Eye (tissue), 1 donor: ENCODE measurements at regions not wholly inside any gene's neighbourhood (a gene's known extent, or its start where the extent isn't known, plus 50 kb on each side); places are given as distances from the start of the nearest gene placed in this dataset.

Experiments used
- DNase-seq: peaks from one replicate; pipeline ENCODE4 v3.0.0-alpha.2; 2015

DNA sequence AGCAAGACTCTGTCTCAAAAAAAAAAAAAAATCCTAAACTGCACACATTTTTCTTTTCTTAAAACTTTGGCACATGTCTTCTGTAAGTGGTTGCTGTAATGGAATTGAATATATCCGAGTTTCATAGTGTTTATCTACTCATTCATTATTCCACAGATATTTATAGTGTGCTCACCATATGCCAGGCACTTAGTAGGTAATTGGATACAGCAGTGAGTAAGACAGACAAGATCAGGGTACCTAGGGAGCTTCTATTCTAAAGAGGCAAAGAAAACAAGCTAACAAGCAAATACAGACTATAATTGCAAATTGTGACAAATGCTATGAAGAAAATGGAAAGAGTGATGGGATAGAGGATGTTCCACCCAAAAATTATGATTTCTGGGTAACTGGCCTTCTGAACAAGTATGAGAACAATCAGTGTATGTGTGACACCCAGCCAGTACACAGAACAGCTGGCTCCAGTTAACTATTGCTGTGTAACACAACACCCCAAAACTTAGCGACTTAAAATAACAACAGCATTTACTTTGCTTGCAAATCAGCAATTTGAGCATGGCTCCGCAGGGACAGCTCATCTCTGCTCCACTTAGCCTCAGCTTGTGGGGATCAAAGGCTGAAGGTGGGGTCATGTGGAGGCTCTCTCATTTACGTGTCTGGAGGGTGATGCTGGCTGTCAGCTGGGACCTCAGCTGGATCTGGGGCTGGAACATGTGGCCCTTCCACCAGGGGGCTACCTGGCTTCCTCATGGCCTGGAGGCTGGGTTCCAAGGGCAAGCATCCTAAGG, 224.9 kb downstream of the INSIG2 start:
- DNase-seq = no peak

DNA sequence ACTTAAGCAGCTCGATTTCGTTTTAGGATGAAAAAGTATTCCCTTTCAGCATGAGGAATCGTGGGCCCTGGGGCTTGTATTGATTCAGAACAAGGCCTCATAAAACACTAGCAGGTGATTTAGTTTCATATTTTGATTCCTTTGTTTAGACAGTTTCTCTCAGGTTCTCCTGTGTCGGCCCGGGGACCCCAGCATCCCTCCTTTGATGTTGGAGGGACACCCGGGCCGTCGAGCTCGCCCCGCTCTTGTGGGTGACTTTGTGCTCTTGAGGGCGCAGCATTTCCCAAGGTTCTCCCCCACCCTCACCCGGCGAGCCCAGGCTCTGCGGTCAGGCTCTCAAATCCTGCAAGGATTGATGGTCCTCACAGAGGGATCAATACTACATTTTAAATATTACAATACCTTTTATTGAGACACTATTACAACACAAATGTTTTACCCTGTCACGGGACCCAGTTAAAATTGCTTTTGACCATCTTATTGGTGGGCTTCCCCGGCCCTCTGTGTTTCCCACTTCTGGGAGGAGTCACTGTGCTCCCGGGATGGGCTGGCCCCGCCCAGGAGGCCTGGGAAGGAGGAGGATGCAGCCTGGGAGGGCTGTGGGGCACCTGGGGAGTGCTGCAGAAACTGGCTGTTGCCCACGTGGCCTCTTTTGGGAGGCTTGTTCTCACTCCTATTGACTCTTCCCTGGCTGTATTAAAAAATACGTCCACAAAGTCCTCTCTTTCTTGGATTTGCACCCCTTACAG, 222.6 kb downstream of the INSIG2 start:
- no peak for DNase-seq

- peak; percentile 89 for DNase-seq
Measured at GRCh38 chr2:118309946-118310680, 221.8 kb downstream of the INSIG2 start.

- peak; percentile 86 for DNase-seq
Measured at GRCh38 chr2:118309257-118309945, 221.1 kb downstream of the INSIG2 start.

DNA sequence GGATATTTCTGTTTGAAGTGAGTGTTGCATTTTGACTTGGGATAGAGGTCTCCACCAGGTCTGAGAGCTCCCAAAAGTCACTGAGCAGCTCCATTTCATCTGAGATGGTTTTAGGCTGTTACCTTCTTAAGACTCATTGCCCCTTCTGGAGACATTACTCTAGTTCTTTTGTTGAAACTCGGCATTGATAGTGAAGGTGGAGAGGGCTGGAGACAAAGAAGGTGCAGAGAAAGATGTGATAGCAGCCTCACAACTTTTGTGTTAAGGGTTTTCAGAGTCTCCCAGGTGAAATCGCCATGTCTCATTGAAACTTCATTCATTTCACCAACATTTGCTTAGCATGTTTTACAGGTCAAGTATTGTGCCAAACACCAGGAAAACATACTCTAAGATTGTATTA, 219.6 kb downstream of the INSIG2 start:
- no peak for DNase-seq

- no peak for DNase-seq
Measured at GRCh38 chr2:118301248-118301647, 213.0 kb downstream of the INSIG2 start.

GRCh38 chr2:118300832-118301231, 212.6 kb downstream of the INSIG2 start:
- DNase-seq = no peak

GRCh38 chr2:118296663-118297062, 208.4 kb downstream of the INSIG2 start:
- DNase-seq = no peak

DNA sequence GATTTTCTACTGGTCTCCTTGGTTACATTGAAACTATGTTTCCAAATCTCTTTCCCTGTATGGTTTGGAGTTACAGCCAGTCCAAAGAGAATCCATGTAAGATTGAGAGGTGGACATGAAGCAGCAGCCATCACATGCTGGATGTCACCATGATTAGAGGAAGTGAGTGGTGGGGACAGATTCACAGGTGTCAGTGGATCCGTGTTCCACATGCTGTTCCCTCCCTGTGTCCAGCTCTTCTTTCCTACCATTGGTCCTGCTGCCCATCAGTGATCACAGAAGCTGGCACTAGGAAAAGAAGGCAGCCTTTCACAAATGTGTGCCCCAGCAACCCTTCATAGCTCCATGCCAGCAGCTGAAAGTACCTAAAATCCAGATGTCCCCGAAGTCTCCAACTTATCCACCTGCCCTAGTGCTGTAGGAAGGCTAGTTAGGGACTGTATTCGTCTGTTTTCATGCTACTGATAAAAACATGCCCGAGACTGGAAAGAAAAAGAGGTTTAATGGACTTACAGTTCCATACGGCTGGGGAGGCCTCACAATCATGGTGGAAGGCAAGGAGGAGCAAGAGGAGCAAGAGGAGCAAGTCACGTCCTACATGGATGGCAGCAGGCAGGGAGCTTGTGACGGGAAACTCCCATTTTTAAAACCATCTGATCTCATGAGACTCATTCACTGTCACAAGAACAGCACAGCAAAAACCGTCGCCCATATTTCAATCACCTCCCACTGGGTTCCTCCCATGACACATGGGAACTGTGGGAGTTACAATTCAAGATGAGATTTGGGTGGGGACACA, 207.5 kb downstream of the INSIG2 start:
- DNase-seq = no peak

- no peak for DNase-seq
Measured at GRCh38 chr2:118294063-118294462, 205.8 kb downstream of the INSIG2 start.

- DNase-seq = peak; percentile 37
Measured at GRCh38 chr2:118292991-118293390, 204.7 kb downstream of the INSIG2 start.

DNA sequence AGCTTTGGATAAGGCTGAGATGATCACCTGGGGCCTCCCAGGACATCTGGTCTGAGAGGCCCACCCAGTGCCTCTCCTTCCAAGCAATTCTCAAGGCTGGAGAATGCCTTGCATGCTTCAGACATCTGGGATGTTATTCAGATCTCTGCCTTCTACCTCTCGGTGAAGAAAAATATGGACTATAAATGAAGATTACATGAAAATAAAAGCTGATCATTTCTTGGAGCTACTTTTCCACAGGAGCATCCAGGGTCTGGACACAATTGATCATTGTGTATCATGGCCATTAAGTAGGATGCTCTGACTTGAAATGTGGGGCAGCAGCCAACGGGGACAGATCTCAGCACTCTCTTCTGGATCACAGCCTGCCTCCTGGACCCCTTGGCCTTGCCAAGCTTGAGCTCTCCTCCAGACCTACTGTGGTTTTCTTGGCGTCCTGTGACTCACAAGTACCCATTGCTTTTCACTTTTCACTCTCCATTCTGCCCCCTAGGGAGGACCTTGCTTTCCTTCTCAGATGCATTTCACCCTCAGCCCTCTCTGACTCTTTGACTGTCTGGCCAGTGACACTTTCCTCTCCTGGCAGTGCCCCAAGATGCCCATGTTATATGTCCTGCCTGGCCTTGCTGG, 203.1 kb downstream of the INSIG2 start:
- no peak for DNase-seq

DNA sequence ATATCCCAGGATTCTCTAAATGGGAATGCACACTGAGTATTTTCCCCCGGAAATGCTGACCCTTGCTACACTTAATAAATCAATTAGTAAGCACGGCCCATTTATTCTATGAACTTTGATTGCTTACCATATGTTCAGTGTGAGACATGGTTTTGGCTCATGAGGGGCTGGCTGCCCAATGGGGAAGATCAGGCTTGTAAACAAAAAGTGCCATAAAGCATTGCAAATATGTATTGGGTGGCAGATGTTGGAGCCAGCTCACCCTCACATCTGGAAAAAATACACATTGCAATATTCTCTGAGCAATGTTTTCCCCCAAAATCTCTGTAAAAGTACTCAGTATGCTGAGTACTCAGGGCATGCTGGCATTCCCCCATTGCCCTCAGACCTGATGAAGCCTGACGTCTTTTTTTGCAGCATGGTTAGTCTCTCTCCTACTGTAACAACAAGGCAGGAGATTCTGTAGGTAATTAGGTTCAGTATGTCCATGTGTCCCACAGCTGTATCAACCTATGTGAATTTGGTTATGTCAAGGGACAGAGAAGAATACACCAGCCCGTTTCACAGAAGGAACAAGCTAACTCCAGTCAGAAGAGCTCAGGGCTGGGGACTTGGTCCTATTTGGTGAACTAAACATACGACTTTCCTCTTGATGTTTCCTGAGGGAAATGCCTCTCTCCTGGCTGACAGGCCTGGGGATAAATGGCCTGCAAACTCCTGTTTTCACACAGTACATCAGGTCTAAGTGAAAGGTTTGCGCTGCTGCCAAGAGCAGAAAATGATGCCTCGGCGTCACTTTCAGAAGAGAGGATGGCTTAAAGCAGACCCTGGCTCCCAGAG, 202.4 kb downstream of the INSIG2 start:
- no peak for DNase-seq

- DNase-seq = no peak
Measured at GRCh38 chr2:118279005-118279404, 190.7 kb downstream of the INSIG2 start.

DNA sequence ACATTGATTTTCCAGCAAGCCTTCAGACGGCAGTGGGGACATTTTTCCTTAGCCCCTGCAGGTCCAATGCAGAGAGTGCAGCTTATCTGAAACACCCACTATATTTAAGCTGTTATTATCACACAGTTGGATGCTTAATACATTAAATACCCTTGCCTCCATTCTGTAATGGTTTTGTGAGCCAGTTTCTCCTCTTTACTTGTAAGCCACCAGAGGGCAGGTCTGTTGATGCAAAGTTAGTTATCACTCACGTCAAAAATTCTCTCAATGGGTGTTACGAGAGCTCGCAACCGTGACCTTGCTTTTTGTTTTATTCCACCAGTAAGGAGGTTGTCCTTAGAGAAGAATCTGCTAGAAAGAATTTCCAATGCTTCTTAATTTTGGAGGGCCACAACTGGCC, 189.8 kb downstream of the INSIG2 start:
- DNase-seq = no peak

DNA sequence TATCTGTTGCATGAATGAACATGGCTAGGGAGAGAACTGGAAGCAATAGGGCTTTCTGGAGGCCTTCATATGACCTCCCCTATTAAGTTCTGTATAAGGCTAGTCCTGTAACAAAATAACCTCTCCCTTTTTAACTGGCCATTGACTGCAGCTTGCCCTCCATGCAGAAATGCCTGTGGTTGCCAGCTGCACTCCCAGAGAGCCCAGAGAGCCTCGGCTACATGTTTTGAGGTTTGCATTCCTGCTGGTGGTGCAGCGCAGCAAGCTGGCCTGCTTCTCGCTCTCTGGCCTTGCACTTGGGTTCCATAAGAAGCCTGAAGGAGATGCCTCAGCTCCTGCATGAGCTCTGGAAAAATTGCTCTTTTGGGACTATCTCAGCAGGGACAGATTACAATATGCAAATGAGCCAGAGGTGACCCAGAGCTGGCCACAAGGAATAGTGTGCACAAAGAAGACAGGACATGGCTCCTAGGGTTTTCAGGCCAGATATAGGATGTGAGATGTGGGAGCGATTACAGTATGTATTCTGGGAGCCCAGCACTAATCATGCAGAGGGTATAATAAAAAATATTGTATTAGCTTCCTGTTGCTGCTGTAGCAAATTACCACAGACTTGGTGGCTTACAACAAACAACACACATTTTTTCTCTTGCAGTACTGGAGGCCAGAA, 186.7 kb downstream of the INSIG2 start:
- DNase-seq = no peak

GRCh38 chr2:118272391-118272790, 184.1 kb downstream of the INSIG2 start:
- no peak for DNase-seq

GRCh38 chr2:118269408-118270051, 181.3 kb downstream of the INSIG2 start:
- no peak for DNase-seq

GRCh38 chr2:118268268-118268667, 180.0 kb downstream of the INSIG2 start:
- DNase-seq = no peak
